ENCODE measurements at regions not wholly inside any gene's neighbourhood (a gene's known extent, or its start where the extent isn't known, plus 50 kb on each side); places are given as distances from the start of the nearest gene placed in this dataset.
"Not testable (repeated sequence)": the region's sequence is repeated elsewhere in the genome, so short reads cannot be mapped to it uniquely, and the experiment has no call there.

GRCh38 chr10:32189400-32190084 lies 133.3 kb upstream of the KIF5B start:
- TF ChIP-seq POLR2A (IDR thresholded peaks at IDR 0.05), result no peak
- no peak for TF ChIP-seq CTCF (IDR thresholded peaks at IDR 0.05)
- no peak overlapping the region for H3K27ac ChIP-seq
- no peaks in the 10 kb centered on the region for H3K9me3 ChIP-seq
- H3K36me3 ChIP-seq, result no peaks in the 10 kb centered on the region
- no peak for DNase-seq
- H3K4me3 ChIP-seq, result no peak overlapping the region
- no peaks in the 10 kb centered on the region for H3K27me3 ChIP-seq
- no peaks in the 10 kb centered on the region for H3K4me1 ChIP-seq
- intact Hi-C loops (cut with DNase I; ENCODE audit: low total_unique reads), result no loop called here

- DNase-seq; H3K27me3 ChIP-seq; H3K4me3 ChIP-seq; H3K36me3 ChIP-seq; H3K4me1 ChIP-seq; intact Hi-C loops (cut with DNase I; ENCODE audit: low total_unique reads); H3K9me3 ChIP-seq; H3K27ac ChIP-seq: not testable (repeated sequence)
These were observed 132.4 kb upstream of the KIF5B start for GRCh38 chr10:32188601-32189000.

DNA sequence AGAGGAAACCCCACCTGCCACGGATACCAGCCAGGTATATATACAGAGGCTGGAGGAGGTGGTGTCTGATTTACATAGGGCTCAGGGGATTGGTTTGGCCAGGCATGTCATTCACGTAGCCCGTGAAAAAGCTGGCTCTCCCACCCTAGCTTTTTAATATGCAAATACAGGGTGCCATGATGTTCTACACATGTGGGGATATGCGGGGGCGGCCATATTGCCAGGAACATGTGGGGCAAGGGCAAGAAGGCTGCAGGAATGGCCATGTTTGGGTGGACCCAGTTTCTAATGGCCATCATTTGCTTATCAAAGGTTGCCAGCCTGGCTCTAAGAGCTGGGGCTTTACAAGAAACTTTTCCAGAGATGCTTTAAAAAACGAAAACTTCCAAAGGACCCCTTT lies 131.5 kb upstream of the KIF5B start:
- H3K36me3 ChIP-seq, result no peaks in the 10 kb centered on the region

GRCh38 chr10:32183652-32184051 lies 127.4 kb upstream of the KIF5B start:
- DNase-seq; H3K27me3 ChIP-seq; H3K9me3 ChIP-seq; H3K27ac ChIP-seq; H3K36me3 ChIP-seq; H3K4me3 ChIP-seq; H3K4me1 ChIP-seq; intact Hi-C loops (cut with DNase I; ENCODE audit: low total_unique reads): not testable (repeated sequence)

More for the DNA sequence above, 131.5 kb upstream of the KIF5B start:
- TF ChIP-seq CTCF (IDR thresholded peaks at IDR 0.05), result no peak
- no peaks in the 10 kb centered on the region for H3K4me1 ChIP-seq
- no peaks in the 10 kb centered on the region for H3K27me3 ChIP-seq
- intact Hi-C loops (cut with DNase I; ENCODE audit: low total_unique reads), result no loop called here
- no peak for DNase-seq
- no peak overlapping the region for H3K27ac ChIP-seq
- no peaks in the 10 kb centered on the region for H3K9me3 ChIP-seq
- no peak overlapping the region for H3K4me3 ChIP-seq

DNA sequence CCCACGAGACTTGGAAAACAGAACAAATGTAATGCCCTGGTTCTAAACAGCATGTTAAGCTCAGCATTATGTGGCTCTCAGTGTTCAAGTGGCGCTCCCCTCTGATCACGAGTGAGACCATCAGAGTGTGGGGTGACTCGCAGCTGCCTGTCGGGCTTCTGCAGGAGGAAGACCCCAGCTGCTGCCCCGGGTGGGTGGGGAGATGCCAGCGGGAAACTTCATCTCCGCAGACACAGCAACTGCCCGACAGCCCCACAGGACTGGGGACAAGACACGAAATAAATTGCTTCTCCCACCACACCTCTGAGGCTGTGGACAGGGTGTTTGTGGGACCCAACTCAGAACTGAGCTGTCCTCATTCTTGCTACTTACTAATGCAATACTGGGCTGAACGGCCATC lies 126.3 kb upstream of the KIF5B start:
- Histone ChIP-seq H3K9me3 (no peaks in the 10 kb centered on the region), H3K4me1 (no peaks in the 10 kb centered on the region), H3K4me3 (no peak overlapping the region), H3K36me3 (no peaks in the 10 kb centered on the region), H3K27ac (no peak overlapping the region), H3K27me3 (no peaks in the 10 kb centered on the region)
- TF ChIP-seq POLR2A (IDR thresholded peaks at IDR 0.05), result no peak
- TF ChIP-seq CTCF (IDR thresholded peaks at IDR 0.05), result no peak
- DNase-seq, result no peak
- intact Hi-C loops (cut with DNase I; ENCODE audit: low total_unique reads), result no loop called here

DNA sequence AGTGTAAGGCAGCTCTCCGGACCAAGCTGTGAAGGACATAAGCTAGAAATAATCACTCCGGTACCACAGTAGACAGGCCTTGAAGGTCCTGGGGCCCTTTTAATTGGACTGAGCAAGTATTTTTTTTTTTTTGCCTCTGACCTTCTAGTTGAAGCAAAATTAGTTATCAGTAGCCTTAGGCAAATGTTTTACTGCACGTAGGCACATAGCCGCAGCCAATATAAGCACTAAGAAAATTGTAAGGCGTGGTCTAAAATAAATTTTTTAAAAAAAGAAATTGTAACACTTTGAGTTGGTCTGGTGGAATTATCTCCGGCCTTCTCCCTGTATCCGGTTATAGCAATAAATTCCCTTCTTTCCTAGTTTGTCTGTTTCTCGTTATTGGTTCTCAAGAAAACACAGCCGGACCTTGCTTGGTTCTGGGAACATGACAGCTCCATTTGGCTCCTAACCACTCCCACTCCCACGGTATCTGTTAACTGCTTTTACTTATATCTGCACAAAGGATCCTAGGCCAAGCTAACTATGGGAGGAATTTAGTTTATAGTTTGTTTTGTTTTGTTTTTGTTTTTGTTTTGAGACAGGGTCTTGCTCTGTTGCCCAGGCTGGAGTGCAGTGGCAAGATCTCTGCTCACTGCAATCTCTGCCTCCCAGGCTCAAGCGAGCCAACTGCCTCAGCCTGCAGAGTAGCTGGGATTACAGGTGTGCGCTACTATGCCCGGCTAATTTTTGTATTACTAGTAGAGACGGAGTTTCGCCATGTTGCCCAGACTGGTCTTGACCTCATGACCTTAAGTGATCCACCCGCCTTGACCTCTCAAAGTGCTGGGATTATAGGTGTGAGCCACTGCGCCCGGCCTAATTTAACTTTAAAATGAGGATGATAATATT lies 124.4 kb upstream of the KIF5B start:
- Histone ChIP-seq H3K9me3 (no peaks in the 10 kb centered on the region), H3K27me3 (no peaks in the 10 kb centered on the region), H3K36me3 (no peaks in the 10 kb centered on the region), H3K4me3 (no peak overlapping the region), H3K4me1 (no peaks in the 10 kb centered on the region), H3K27ac (peak overlapping the region in 1 of 2 donors; percentile 40)
- intact Hi-C loops (cut with DNase I; ENCODE audit: low total_unique reads), result no loop called here
- TF ChIP-seq CTCF (IDR thresholded peaks at IDR 0.05) (no peak), POLR2A (IDR thresholded peaks at IDR 0.05) (no peak)
- no peak for DNase-seq
